ENCODE measurements at regions not wholly inside any gene's neighbourhood (a gene's known extent, or its start where the extent isn't known, plus 50 kb on each side); places are given as distances from the start of the nearest gene placed in this dataset.

DNA sequence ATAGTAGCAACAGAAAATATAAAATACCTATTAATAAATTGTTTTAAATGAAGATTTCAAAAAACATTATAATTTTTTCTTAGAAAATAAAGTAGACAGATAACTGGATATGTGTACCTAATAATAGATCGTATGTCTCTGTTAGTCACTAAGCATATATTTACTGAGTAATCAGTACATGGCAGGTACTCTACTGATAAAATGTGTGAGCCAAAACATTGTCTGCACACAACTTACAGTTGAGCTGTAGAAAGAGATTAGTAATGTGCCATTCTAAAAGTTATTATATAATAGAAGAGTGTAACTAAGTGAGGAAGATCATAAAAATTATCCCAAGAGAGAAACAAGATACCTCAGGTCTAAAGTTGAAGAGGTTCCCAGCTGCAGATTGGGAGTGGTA is 929.9 kb upstream of the EPHA7 start:
- DNase-seq (ENCODE audit: low spot score) = no peak
- BruUV-seq (replicated peaks) = no TSS peak
- Histone ChIP-seq H3K36me3 (replicated peaks in 1 of 2; ENCODE audit: control insufficient read depth in 1 of 2, insufficient read depth in 2 of 2, low read length in 2 of 2) (no peaks in the 10 kb centered on the region), H3K9me3 (ENCODE audit: low read length) (no peaks in the 10 kb centered on the region), H4K20me1 (ENCODE audit: insufficient read depth, low read length) (no peaks in the 10 kb centered on the region), H3K27me3 (ENCODE audit: control insufficient read depth in 1 of 2, insufficient read depth in 2 of 2, low read length in 2 of 2) (no peaks in the 10 kb centered on the region), H3K27ac (ENCODE audit: extremely low read length, insufficient read depth, low read length) (no peak overlapping the region), H2AFZ (ENCODE audit: low read length) (no peak overlapping the region), H3K4me1 (ENCODE audit: insufficient read depth, low read length) (no peaks in the 10 kb centered on the region), H3K4me3 (replicated peaks in 1 of 3; ENCODE audit: insufficient read depth in 1 of 3, low read depth in 2 of 3, low read length in 3 of 3) (no peak overlapping the region), H3K4me2 (ENCODE audit: low read depth, low read length) (no peak overlapping the region), H3K9ac (ENCODE audit: insufficient read depth, low read depth, low read length) (no peak overlapping the region), H3K79me2 (ENCODE audit: insufficient read depth, low read length) (no peaks in the 10 kb centered on the region)
- in situ Hi-C loops (cut with HindIII; ENCODE audit: extremely low pct_ligation_motif_present, low pct_unique_long_range_greater_than_20kb) (no loop called here), intact Hi-C loops (cut with micrococcal nuclease; ENCODE audit: unreplicated experiment) (no loop called here)
- CTCF ChIA-PET (ENCODE audit: low intra/inter-chr PET ratio, low total read pairs) = no interaction called here
- POLR2A ChIA-PET = no interaction called here
- TF ChIP-seq PRMT3 (CRISPR knock-in tag; IDR thresholded peaks at IDR 0.05; ENCODE audit: borderline replicate concordance, low read depth) (no peak), JUND (CRISPR knock-in tag; IDR thresholded peaks at IDR 0.05) (no peak), ZNF136 (CRISPR knock-in tag; IDR thresholded peaks at IDR 0.05; ENCODE audit: low read depth) (no peak), PHF20 (CRISPR knock-in tag; IDR thresholded peaks at IDR 0.05) (no peak), ZNF558 (CRISPR knock-in tag; IDR thresholded peaks at IDR 0.05; ENCODE audit: borderline replicate concordance) (no peak), ZNF678 (CRISPR knock-in tag; IDR thresholded peaks at IDR 0.05) (no peak), TOPORS (CRISPR knock-in tag; IDR thresholded peaks at IDR 0.05) (no peak)
- TF ChIP-seq, protein P1, sequence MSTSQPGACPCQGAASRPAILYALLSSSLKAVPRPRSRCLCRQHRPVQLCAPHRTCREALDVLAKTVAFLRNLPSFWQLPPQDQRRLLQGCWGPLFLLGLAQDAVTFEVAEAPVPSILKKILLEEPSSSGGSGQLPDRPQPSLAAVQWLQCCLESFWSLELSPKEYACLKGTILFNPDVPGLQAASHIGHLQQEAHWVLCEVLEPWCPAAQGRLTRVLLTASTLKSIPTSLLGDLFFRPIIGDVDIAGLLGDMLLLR (CRISPR knock-in tag; IDR thresholded peaks at IDR 0.05) = no peak
- TF ChIP-seq, protein P2, sequence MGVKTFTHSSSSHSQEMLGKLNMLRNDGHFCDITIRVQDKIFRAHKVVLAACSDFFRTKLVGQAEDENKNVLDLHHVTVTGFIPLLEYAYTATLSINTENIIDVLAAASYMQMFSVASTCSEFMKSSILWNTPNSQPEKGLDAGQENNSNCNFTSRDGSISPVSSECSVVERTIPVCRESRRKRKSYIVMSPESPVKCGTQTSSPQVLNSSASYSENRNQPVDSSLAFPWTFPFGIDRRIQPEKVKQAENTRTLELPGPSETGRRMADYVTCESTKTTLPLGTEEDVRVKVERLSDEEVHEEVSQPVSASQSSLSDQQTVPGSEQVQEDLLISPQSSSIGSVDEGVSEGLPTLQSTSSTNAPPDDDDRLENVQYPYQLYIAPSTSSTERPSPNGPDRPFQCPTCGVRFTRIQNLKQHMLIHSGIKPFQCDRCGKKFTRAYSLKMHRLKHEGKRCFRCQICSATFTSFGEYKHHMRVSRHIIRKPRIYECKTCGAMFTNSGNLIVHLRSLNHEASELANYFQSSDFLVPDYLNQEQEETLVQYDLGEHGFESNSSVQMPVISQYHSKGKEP (CRISPR knock-in tag; IDR thresholded peaks at IDR 0.05) = no peak
- TF ChIP-seq, protein P3, sequence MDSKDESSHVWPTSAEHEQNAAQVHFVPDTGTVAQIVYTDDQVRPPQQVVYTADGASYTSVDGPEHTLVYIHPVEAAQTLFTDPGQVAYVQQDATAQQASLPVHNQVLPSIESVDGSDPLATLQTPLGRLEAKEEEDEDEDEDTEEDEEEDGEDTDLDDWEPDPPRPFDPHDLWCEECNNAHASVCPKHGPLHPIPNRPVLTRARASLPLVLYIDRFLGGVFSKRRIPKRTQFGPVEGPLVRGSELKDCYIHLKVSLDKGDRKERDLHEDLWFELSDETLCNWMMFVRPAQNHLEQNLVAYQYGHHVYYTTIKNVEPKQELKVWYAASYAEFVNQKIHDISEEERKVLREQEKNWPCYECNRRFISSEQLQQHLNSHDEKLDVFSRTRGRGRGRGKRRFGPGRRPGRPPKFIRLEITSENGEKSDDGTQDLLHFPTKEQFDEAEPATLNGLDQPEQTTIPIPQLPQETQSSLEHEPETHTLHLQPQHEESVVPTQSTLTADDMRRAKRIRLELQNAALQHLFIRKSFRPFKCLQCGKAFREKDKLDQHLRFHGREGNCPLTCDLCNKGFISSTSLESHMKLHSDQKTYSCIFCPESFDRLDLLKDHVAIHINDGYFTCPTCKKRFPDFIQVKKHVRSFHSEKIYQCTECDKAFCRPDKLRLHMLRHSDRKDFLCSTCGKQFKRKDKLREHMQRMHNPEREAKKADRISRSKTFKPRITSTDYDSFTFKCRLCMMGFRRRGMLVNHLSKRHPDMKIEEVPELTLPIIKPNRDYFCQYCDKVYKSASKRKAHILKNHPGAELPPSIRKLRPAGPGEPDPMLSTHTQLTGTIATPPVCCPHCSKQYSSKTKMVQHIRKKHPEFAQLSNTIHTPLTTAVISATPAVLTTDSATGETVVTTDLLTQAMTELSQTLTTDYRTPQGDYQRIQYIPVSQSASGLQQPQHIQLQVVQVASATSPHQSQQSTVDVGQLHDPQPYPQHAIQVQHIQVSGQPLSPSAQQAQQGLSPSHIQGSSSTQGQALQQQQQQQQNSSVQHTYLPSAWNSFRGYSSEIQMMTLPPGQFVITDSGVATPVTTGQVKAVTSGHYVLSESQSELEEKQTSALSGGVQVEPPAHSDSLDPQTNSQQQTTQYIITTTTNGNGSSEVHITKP (CRISPR knock-in tag; IDR thresholded peaks at IDR 0.05; ENCODE audit: low read depth) = no peak
- FAIRE-seq = no peak
- WGBS (ENCODE audit: low lambda C conversion rate) = 3% methylated on average over 1 of the region's 1 CpG
- ATAC-seq = no peak

Measured in HepG2 (cell line).